Nephron (organoid): ENCODE measurements at regions not wholly inside any gene's neighbourhood (a gene's known extent, or its start where the extent isn't known, plus 50 kb on each side); places are given as distances from the start of the nearest gene placed in this dataset.

ENCODE experiments used
- H3K27ac Mint-ChIP-seq, 3 experiments: 2 replicates each; pipeline ENCODE4 v1.8.0; 2020; ENCODE audit warnings: mixed read lengths in 3 of 3, mild to moderate bottlenecking in 2 of 3, moderate library complexity in 1 of 3
- H3K27me3 Mint-ChIP-seq: 2 replicates; pipeline ENCODE4 v1.8.0; 2021; ENCODE audit warnings: low read depth, mild to moderate bottlenecking, moderate library complexity, mixed read lengths
- H3K36me3 Mint-ChIP-seq: 2 replicates; pipeline ENCODE4 v1.8.0; 2020; ENCODE audit warnings: low read depth, mixed read lengths
- H3K4me1 Mint-ChIP-seq: 2 replicates; pipeline ENCODE4 v1.8.0; 2020; ENCODE audit warnings: mixed read lengths
- H3K4me3 Mint-ChIP-seq, 3 experiments: 2 replicates each; pipeline ENCODE4 v1.8.0; 2020; ENCODE audit warnings: mild to moderate bottlenecking in 3 of 3, mixed read lengths in 3 of 3, moderate library complexity in 2 of 3
- H3K9me3 Mint-ChIP-seq: 2 replicates; pipeline ENCODE4 v1.8.0; 2020; ENCODE audit warnings: mixed read lengths
- CTCF ChIP-seq, 3 experiments: fragments of 200-600 bp; sonication (generic); IDR thresholded peaks; one replicate each; pipeline ENCODE4 v1.5.0; 2021; ENCODE audit warnings: antibody characterized with exemption in 3 of 3; ENCODE audit not compliant: unreplicated experiment in 3 of 3

- Mint-ChIP-seq H3K9me3 (no peaks in the 10 kb centered on the region), H3K36me3 (peaks cover 9% of the 10 kb centered on the region), H3K27me3 (no peaks in the 10 kb centered on the region), H3K27ac (no peak overlapping the region), H3K4me1 (no peaks in the 10 kb centered on the region), H3K4me3 (no peak overlapping the region)
- no peak for TF ChIP-seq CTCF (IDR thresholded peaks at IDR 0.05; ENCODE audit: unreplicated experiment in 3 of 3)
These were observed 76.0 kb upstream of the STK17B start for GRCh38 chr2:196247114-196247975.

GRCh38 chr2:196247976-196248280 is 76.5 kb upstream of the STK17B start:
- Mint-ChIP-seq H3K4me1 (no peaks in the 10 kb centered on the region), H3K27me3 (no peaks in the 10 kb centered on the region), H3K36me3 (peaks cover 15% of the 10 kb centered on the region), H3K4me3 (no peak overlapping the region), H3K9me3 (no peaks in the 10 kb centered on the region), H3K27ac (no peak overlapping the region)
- TF ChIP-seq CTCF (IDR thresholded peaks at IDR 0.05; ENCODE audit: unreplicated experiment in 3 of 3), result no peak

- Mint-ChIP-seq H3K4me3 (no peak overlapping the region), H3K4me1 (no peaks in the 10 kb centered on the region), H3K27ac (no peak overlapping the region), H3K9me3 (no peaks in the 10 kb centered on the region), H3K36me3 (peaks cover 19% of the 10 kb centered on the region), H3K27me3 (no peaks in the 10 kb centered on the region)
- TF ChIP-seq CTCF (IDR thresholded peaks at IDR 0.05; ENCODE audit: unreplicated experiment in 3 of 3), result no peak
These were observed 77.2 kb upstream of the STK17B start for GRCh38 chr2:196248467-196249094.

- Mint-ChIP-seq H3K27ac (no peak overlapping the region), H3K9me3 (no peaks in the 10 kb centered on the region), H3K4me3 (no peak overlapping the region), H3K27me3 (no peaks in the 10 kb centered on the region), H3K36me3 (peaks cover 19% of the 10 kb centered on the region), H3K4me1 (no peaks in the 10 kb centered on the region)
- TF ChIP-seq CTCF (IDR thresholded peaks at IDR 0.05; ENCODE audit: unreplicated experiment in 3 of 3), result no peak
These were observed 77.8 kb upstream of the STK17B start for GRCh38 chr2:196249171-196249570.

- Mint-ChIP-seq H3K9me3 (no peaks in the 10 kb centered on the region), H3K4me1 (no peaks in the 10 kb centered on the region), H3K4me3 (no peak overlapping the region), H3K27ac (no peak overlapping the region), H3K36me3 (peaks cover 24% of the 10 kb centered on the region), H3K27me3 (no peaks in the 10 kb centered on the region)
- TF ChIP-seq CTCF (IDR thresholded peaks at IDR 0.05; ENCODE audit: unreplicated experiment in 3 of 3), result no peak
These were observed 78.5 kb upstream of the STK17B start for GRCh38 chr2:196249860-196250259.

- Mint-ChIP-seq H3K4me3 (no peak overlapping the region), H3K4me1 (no peaks in the 10 kb centered on the region), H3K27ac (no peak overlapping the region), H3K9me3 (no peaks in the 10 kb centered on the region), H3K36me3 (peaks cover 24% of the 10 kb centered on the region), H3K27me3 (no peaks in the 10 kb centered on the region)
- TF ChIP-seq CTCF (IDR thresholded peaks at IDR 0.05; ENCODE audit: unreplicated experiment in 3 of 3), result no peak
These were observed 79.8 kb upstream of the STK17B start for GRCh38 chr2:196251132-196251531.
